Adrenal gland (tissue), 9 donors: ENCODE measurements at regions not wholly inside any gene's neighbourhood (a gene's known extent, or its start where the extent isn't known, plus 50 kb on each side); places are given as distances from the start of the nearest gene placed in this dataset.

Experiments
- DNase-seq, 7 donors: peaks; one replicate each; pipeline ENCODE4 v3.0.0-alpha.2; 2019 to 2020
- H3K27ac ChIP-seq, 5 donors: fragments of 200-600 bp; sonication (generic) in 4 of 5; 1 replicate in 3 of 5; 2 replicates in 2 of 5; pipeline versions ENCODE4 v1.5.1 to v1.8.0; 2016 to 2020; ENCODE audit warnings: mild to moderate bottlenecking in 1 of 5
- H3K27me3 ChIP-seq: fragments of 200-600 bp; 2 replicates; pipeline ENCODE4 v1.8.0; 2021
- H3K36me3 ChIP-seq, 2 donors: fragments of 200-600 bp; replicated peaks in 1 of 2; 1 replicate in 1 of 2; 2 replicates in 1 of 2; pipeline versions ENCODE4 v1.5.1 to v1.8.0; 2018 to 2022
- H3K4me1 ChIP-seq, 2 donors: fragments of 200-600 bp; replicated peaks in 1 of 2; 1 replicate in 1 of 2; 2 replicates in 1 of 2; pipeline versions ENCODE4 v1.5.1 to v1.8.0; 2018 to 2021
- H3K4me3 ChIP-seq, 4 donors: fragments of 200-600 bp; sonication (generic) in 3 of 4; one replicate each; pipeline ENCODE4 v1.5.1; 2016 to 2018
- H3K9me3 ChIP-seq, 3 donors: fragments of 200-600 bp; sonication (generic) in 1 of 3; replicated peaks in 1 of 3; 1 replicate in 2 of 3; 2 replicates in 1 of 3; pipeline versions ENCODE4 v1.5.1 to v1.8.0; 2016 to 2021
- POLR2A ChIP-seq, 2 donors: fragments of 450-650 bp; IDR thresholded peaks; one replicate each; pipeline ENCODE4 v1.6.1; 2017; ENCODE audit warnings: antibody characterized with exemption in 2 of 2, mild to moderate bottlenecking in 2 of 2, moderate library complexity in 1 of 2
- WGBS, 4 donors: extraction: QIAGEN DNeasy Blood & Tissue Kit in 2 of 4; methylation state at CpG; one replicate each; pipeline versions ENCODE4 v1.1.5 to v1.1.7; 2013 to 2017; 5-methylcytosine and 5-hydroxymethylcytosine counted together
- intact Hi-C, 2 donors: fragments of 100-400 bp; cut with DNase I; formaldehyde crosslinking; loops; one replicate each; pipeline versions ENCODE4 v1.14.1 to v1.15.0; 2022 to 2023
- small RNA-seq, 2 donors: library from RNA; depleted of rRNA; stranded (forward); fragments of <200 nt; gene quantifications; one replicate each; pipeline ENCODE3, GENCODE V24; 2016
- TF ChIP-seq, protein P1 (sequence below), 6 experiments: fragments of 450-650 bp in 4 of 6; fragments of 200-600 bp in 2 of 6; sonication (generic) in 1 of 6; IDR thresholded peaks; 1 replicate in 5 of 6; 2 replicates in 1 of 6; pipeline versions ENCODE4 v1.5.1 to v1.8.0; 2016 to 2021; ENCODE audit warnings: antibody characterized with exemption in 6 of 6, mild to moderate bottlenecking in 2 of 6, moderate library complexity in 1 of 6
- donor health status: healthy with polysubstance abuse.
- donor health status: Bipolar disorder and iron deficiency.
- donor health status: DM: yes; HTN: yes; CAD: no.
- donor health status: DM: no; HTN: no; CAD: no.
- donor health status: DM: no; HTN: no; CAD: no.

GRCh38 chr5:88322785-88323184, 54.1 kb upstream of the TMEM161B start:
- Histone ChIP-seq H3K27ac (no peak overlapping the region), H3K9me3 (no peaks in the 10 kb centered on the region), H3K27me3 (no peaks in the 10 kb centered on the region), H3K4me1 (no peaks in the 10 kb centered on the region), H3K36me3 (no peaks in the 10 kb centered on the region), H3K4me3 (no peak overlapping the region)
- no peak for DNase-seq
- intact Hi-C loops = no loop called here
- no peak for TF ChIP-seq POLR2A (IDR thresholded peaks at IDR 0.05)
- TF ChIP-seq, protein P1, sequence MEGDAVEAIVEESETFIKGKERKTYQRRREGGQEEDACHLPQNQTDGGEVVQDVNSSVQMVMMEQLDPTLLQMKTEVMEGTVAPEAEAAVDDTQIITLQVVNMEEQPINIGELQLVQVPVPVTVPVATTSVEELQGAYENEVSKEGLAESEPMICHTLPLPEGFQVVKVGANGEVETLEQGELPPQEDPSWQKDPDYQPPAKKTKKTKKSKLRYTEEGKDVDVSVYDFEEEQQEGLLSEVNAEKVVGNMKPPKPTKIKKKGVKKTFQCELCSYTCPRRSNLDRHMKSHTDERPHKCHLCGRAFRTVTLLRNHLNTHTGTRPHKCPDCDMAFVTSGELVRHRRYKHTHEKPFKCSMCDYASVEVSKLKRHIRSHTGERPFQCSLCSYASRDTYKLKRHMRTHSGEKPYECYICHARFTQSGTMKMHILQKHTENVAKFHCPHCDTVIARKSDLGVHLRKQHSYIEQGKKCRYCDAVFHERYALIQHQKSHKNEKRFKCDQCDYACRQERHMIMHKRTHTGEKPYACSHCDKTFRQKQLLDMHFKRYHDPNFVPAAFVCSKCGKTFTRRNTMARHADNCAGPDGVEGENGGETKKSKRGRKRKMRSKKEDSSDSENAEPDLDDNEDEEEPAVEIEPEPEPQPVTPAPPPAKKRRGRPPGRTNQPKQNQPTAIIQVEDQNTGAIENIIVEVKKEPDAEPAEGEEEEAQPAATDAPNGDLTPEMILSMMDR (IDR thresholded peaks at IDR 0.05) = no peak
- 91 to 97% (median 94%) methylated on average over 3 of the region's 3 CpGs for WGBS, 4 donors

Small RNA genes in the stretch of these regions (small RNA-seq; reads per million reads assigned to genes)
- gene RF00156 = 0 reads per million in 2 donors
